NT2/D1 (cell line): ENCODE measurements at regions not wholly inside any gene's neighbourhood (a gene's known extent, or its start where the extent isn't known, plus 50 kb on each side); places are given as distances from the start of the nearest gene placed in this dataset.

Experiments
- DNase-seq: peaks from one replicate; pipeline ENCODE4 v3.0.0-alpha.2; 2011; ENCODE audit warnings: low read depth, low spot score
- H3K27me3 ChIP-seq: 2 replicates; pipeline ENCODE4 v1.6.0; 2011; ENCODE audit warnings: mild to moderate bottlenecking; ENCODE audit not compliant: insufficient read length, insufficient read depth
- H3K36me3 ChIP-seq: 2 replicates; pipeline ENCODE4 v1.6.1; 2011; ENCODE audit warnings: mild to moderate bottlenecking, low read length, mixed read lengths; ENCODE audit not compliant: insufficient read depth, insufficient read length
- H3K4me1 ChIP-seq: 2 replicates; pipeline ENCODE4 v1.5.1; 2011; ENCODE audit not compliant: insufficient read depth, insufficient read length
- H3K4me3 ChIP-seq: 2 replicates; pipeline ENCODE4 v1.5.1; 2011; ENCODE audit warnings: low read depth; ENCODE audit not compliant: insufficient read length
- H3K9ac ChIP-seq: 2 replicates; pipeline ENCODE4 v1.6.0; 2011; ENCODE audit warnings: low read depth; ENCODE audit not compliant: insufficient read length
- H3K9me3 ChIP-seq: 2 replicates; pipeline ENCODE4 v1.5.1; 2011; ENCODE audit warnings: mild to moderate bottlenecking, low read length; ENCODE audit not compliant: insufficient read depth
- SUZ12 ChIP-seq: IDR thresholded peaks from 2 replicates; pipeline ENCODE4 v1.6.1; 2011; ENCODE audit not compliant: insufficient read length, insufficient read depth; ENCODE audit errors: extremely low read depth
- YY1 ChIP-seq: IDR thresholded peaks from 2 replicates; pipeline ENCODE4 v1.6.1; 2011; ENCODE audit not compliant: insufficient read length, insufficient read depth
- ZNF274 ChIP-seq: IDR thresholded peaks from 2 replicates; pipeline ENCODE4 v1.6.1; 2011; ENCODE audit warnings: mild to moderate bottlenecking, low read depth, low read length

GRCh38 chr12:19880076-19880475 lies 440.8 kb downstream of the AEBP2 start:
- H3K4me1 ChIP-seq = no peaks in the 10 kb centered on the region
- DNase-seq = no peak
- H3K4me3 ChIP-seq = no peak overlapping the region
- H3K9ac ChIP-seq = no peak overlapping the region
- TF ChIP-seq ZNF274 (no peak), YY1 (no peak), SUZ12 (no peak)
- peaks cover 12% of the 10 kb centered on the region; the same call in 1 of the 2 replicates for H3K9me3 ChIP-seq
- no peaks in the 10 kb centered on the region for H3K27me3 ChIP-seq
- no peaks in the 10 kb centered on the region for H3K36me3 ChIP-seq

- no peak overlapping the region for H3K4me3 ChIP-seq
- DNase-seq = no peak
- no peak for TF ChIP-seq YY1
- TF ChIP-seq ZNF274 = no peak
- TF ChIP-seq SUZ12 = no peak
These were observed 441.4 kb downstream of the AEBP2 start for GRCh38 chr12:19880721-19881120.

GRCh38 chr12:19882346-19882745 lies 443.1 kb downstream of the AEBP2 start:
- Histone ChIP-seq H3K9ac (no peak overlapping the region), H3K4me1 (no peaks in the 10 kb centered on the region), H3K36me3 (no peaks in the 10 kb centered on the region), H3K27me3 (no peaks in the 10 kb centered on the region), H3K9me3 (peaks cover 12% of the 10 kb centered on the region; the same call in 1 of the 2 replicates), H3K4me3 (no peak overlapping the region)
- TF ChIP-seq ZNF274 (no peak), YY1 (no peak), SUZ12 (no peak)
- DNase-seq = no peak

More at GRCh38 chr12:19880721-19881120, 441.4 kb downstream of the AEBP2 start:
- no peaks in the 10 kb centered on the region for H3K36me3 ChIP-seq
- H3K27me3 ChIP-seq = no peaks in the 10 kb centered on the region
- peaks cover 12% of the 10 kb centered on the region; the same call in 1 of the 2 replicates for H3K9me3 ChIP-seq
- H3K9ac ChIP-seq = no peak overlapping the region
- no peaks in the 10 kb centered on the region for H3K4me1 ChIP-seq

- Histone ChIP-seq H3K27me3 (no peaks in the 10 kb centered on the region), H3K9me3 (peaks cover 12% of the 10 kb centered on the region; the same call in 1 of the 2 replicates), H3K4me3 (no peak overlapping the region), H3K36me3 (no peaks in the 10 kb centered on the region), H3K9ac (no peak overlapping the region), H3K4me1 (no peaks in the 10 kb centered on the region)
- DNase-seq = no peak
- no peak for TF ChIP-seq YY1
- no peak for TF ChIP-seq SUZ12
- no peak for TF ChIP-seq ZNF274
These were observed 444.8 kb downstream of the AEBP2 start for GRCh38 chr12:19884021-19884492.

- no peaks in the 10 kb centered on the region for H3K4me1 ChIP-seq
- H3K9ac ChIP-seq = no peak overlapping the region
- no peaks in the 10 kb centered on the region for H3K36me3 ChIP-seq
- TF ChIP-seq SUZ12 (no peak), YY1 (no peak), ZNF274 (no peak)
- no peak overlapping the region for H3K4me3 ChIP-seq
- peaks cover 12% of the 10 kb centered on the region; the same call in 1 of the 2 replicates for H3K9me3 ChIP-seq
- DNase-seq = no peak
- H3K27me3 ChIP-seq = no peaks in the 10 kb centered on the region
These were observed 446.0 kb downstream of the AEBP2 start for GRCh38 chr12:19885093-19885812.

GRCh38 chr12:19886065-19886464 lies 446.8 kb downstream of the AEBP2 start:
- no peaks in the 10 kb centered on the region for H3K4me1 ChIP-seq
- no peak for TF ChIP-seq ZNF274
- TF ChIP-seq YY1 = no peak
- TF ChIP-seq SUZ12 = no peak
- peaks cover 12% of the 10 kb centered on the region; the same call in 1 of the 2 replicates for H3K9me3 ChIP-seq
- DNase-seq = no peak
- H3K9ac ChIP-seq = no peak overlapping the region
- H3K36me3 ChIP-seq = no peaks in the 10 kb centered on the region
- no peak overlapping the region for H3K4me3 ChIP-seq
- H3K27me3 ChIP-seq = no peaks in the 10 kb centered on the region

- Histone ChIP-seq H3K36me3 (no peaks in the 10 kb centered on the region), H3K4me3 (no peak overlapping the region), H3K9ac (no peak overlapping the region), H3K27me3 (no peaks in the 10 kb centered on the region), H3K4me1 (no peaks in the 10 kb centered on the region), H3K9me3 (peaks cover 12% of the 10 kb centered on the region; the same call in 1 of the 2 replicates)
- TF ChIP-seq YY1 = no peak
- DNase-seq = no peak
These were observed 447.4 kb downstream of the AEBP2 start for GRCh38 chr12:19886639-19887064.
